Erythroblast (primary cell): ENCODE measurements at regions not wholly inside any gene's neighbourhood (a gene's known extent, or its start where the extent isn't known, plus 50 kb on each side); places are given as distances from the start of the nearest gene placed in this dataset.

Experiments used
- DNase-seq, 2 experiments: peaks; one replicate each; lab custom pipeline; 2025; lab: John Stamatoyannopoulos, UW
- GATA1 ChIP-seq: IDR thresholded peaks from 2 replicates; pipeline ENCODE4 v1.6.1; 2011; ENCODE audit warnings: low read depth, mild to moderate bottlenecking, control low read depth, low read length, moderate library complexity
- POLR2A ChIP-seq: IDR thresholded peaks from 2 replicates; pipeline ENCODE4 v1.6.1; 2011; ENCODE audit warnings: mild to moderate bottlenecking, low read length

- no peak for TF ChIP-seq POLR2A
- no peak for TF ChIP-seq GATA1
- no peak for DNase-seq
These were observed 482.5 kb downstream of the SUCLA2 start for GRCh38 chr13:47518530-47518929.

GRCh38 chr13:47511647-47512046, 489.4 kb downstream of the SUCLA2 start:
- no peak for DNase-seq
- TF ChIP-seq GATA1: no peak
- TF ChIP-seq POLR2A: no peak

GRCh38 chr13:47508527-47509228, 492.4 kb downstream of the SUCLA2 start:
- no peak for TF ChIP-seq POLR2A
- no peak for TF ChIP-seq GATA1
- no peak for DNase-seq

GRCh38 chr13:47503475-47503874, 497.6 kb downstream of the SUCLA2 start:
- TF ChIP-seq POLR2A: no peak
- no peak for TF ChIP-seq GATA1

GRCh38 chr13:47502166-47502565, 498.9 kb downstream of the SUCLA2 start:
- TF ChIP-seq GATA1 (no peak), POLR2A (no peak)
- no peak for DNase-seq

More at GRCh38 chr13:47503475-47503874, 497.6 kb downstream of the SUCLA2 start:
- DNase-seq: no peak

- DNase-seq: no peak
- TF ChIP-seq GATA1 (no peak), POLR2A (no peak)
These were observed 501.5 kb downstream of the SUCLA2 start for GRCh38 chr13:47499358-47500150.

GRCh38 chr13:47484548-47484947, 516.5 kb downstream of the SUCLA2 start:
- DNase-seq: no peak
- TF ChIP-seq POLR2A (no peak), GATA1 (no peak)

GRCh38 chr13:47481536-47481935, 519.5 kb downstream of the SUCLA2 start:
- DNase-seq: no peak

GRCh38 chr13:47480951-47481350, 520.1 kb downstream of the SUCLA2 start:
- TF ChIP-seq POLR2A: no peak
- TF ChIP-seq GATA1: no peak
- no peak for DNase-seq

More at GRCh38 chr13:47481536-47481935, 519.5 kb downstream of the SUCLA2 start:
- TF ChIP-seq GATA1 (no peak), POLR2A (no peak)

GRCh38 chr13:47480121-47480520, 521.0 kb downstream of the SUCLA2 start:
- DNase-seq: no peak
- no peak for TF ChIP-seq GATA1
- TF ChIP-seq POLR2A: no peak

GRCh38 chr13:47478985-47479384, 522.1 kb downstream of the SUCLA2 start:
- TF ChIP-seq POLR2A (no peak), GATA1 (no peak)
- DNase-seq: no peak

GRCh38 chr13:47475441-47475948, 525.6 kb downstream of the SUCLA2 start:
- no peak for TF ChIP-seq GATA1
- DNase-seq: no peak

- TF ChIP-seq GATA1 (no peak), POLR2A (no peak)
- DNase-seq: no peak
These were observed 526.2 kb downstream of the SUCLA2 start for GRCh38 chr13:47474839-47475238.

GRCh38 chr13:47474326-47474725, 526.7 kb downstream of the SUCLA2 start:
- TF ChIP-seq POLR2A (no peak), GATA1 (no peak)
- no peak for DNase-seq
